ENCODE measurements at regions not wholly inside any gene's neighbourhood (a gene's known extent, or its start where the extent isn't known, plus 50 kb on each side); places are given as distances from the start of the nearest gene placed in this dataset.

GRCh38 chr5:92081958-92082712 is 699.0 kb upstream of the ARRDC3 start:
- ATAC-seq (no peak), DNase-seq (no peak)
- H3K4me3 ChIP-seq = no peak overlapping the region
- intact Hi-C loops (cut with DNase I) = no loop called here
- H3K9me3 ChIP-seq = no peaks in the 10 kb centered on the region
- no peak overlapping the region for H3K27ac ChIP-seq
- H3K4me1 ChIP-seq = no peaks in the 10 kb centered on the region
- no peaks in the 10 kb centered on the region for H3K36me3 ChIP-seq (ENCODE audit: insufficient read depth in 1 of 2, low read depth in 1 of 2)
- TF ChIP-seq, protein P1, sequence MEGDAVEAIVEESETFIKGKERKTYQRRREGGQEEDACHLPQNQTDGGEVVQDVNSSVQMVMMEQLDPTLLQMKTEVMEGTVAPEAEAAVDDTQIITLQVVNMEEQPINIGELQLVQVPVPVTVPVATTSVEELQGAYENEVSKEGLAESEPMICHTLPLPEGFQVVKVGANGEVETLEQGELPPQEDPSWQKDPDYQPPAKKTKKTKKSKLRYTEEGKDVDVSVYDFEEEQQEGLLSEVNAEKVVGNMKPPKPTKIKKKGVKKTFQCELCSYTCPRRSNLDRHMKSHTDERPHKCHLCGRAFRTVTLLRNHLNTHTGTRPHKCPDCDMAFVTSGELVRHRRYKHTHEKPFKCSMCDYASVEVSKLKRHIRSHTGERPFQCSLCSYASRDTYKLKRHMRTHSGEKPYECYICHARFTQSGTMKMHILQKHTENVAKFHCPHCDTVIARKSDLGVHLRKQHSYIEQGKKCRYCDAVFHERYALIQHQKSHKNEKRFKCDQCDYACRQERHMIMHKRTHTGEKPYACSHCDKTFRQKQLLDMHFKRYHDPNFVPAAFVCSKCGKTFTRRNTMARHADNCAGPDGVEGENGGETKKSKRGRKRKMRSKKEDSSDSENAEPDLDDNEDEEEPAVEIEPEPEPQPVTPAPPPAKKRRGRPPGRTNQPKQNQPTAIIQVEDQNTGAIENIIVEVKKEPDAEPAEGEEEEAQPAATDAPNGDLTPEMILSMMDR (IDR thresholded peaks at IDR 0.05) = no peak
- WGBS, 3 donors = 78 to 84% (median 80%) methylated on average over 7 of the region's 7 CpGs
- no peaks in the 10 kb centered on the region for H3K27me3 ChIP-seq (ENCODE audit: insufficient read depth in 3 of 3, low read length in 2 of 3)

GRCh38 chr5:92070786-92071185 is 687.7 kb upstream of the ARRDC3 start:
- Histone ChIP-seq H3K4me1 (no peaks in the 10 kb centered on the region), H3K27ac (no peak overlapping the region), H3K36me3 (ENCODE audit: insufficient read depth in 1 of 2, low read depth in 1 of 2) (no peaks in the 10 kb centered on the region), H3K9me3 (no peaks in the 10 kb centered on the region), H3K4me3 (no peak overlapping the region), H3K27me3 (ENCODE audit: insufficient read depth in 3 of 3, low read length in 2 of 3) (no peaks in the 10 kb centered on the region)
- TF ChIP-seq, protein P1 (IDR thresholded peaks at IDR 0.05) = no peak
- no peak for DNase-seq
- WGBS, 3 donors = 35 to 55% (median 51%) methylated on average over 2 of the region's 2 CpGs
- no peak for ATAC-seq
- intact Hi-C loops (cut with DNase I) = no loop called here

GRCh38 chr5:92064993-92065392 is 681.9 kb upstream of the ARRDC3 start:
- ATAC-seq (no peak), DNase-seq (no peak)
- H3K27ac ChIP-seq = no peak overlapping the region
- no peaks in the 10 kb centered on the region for H3K9me3 ChIP-seq
- no peaks in the 10 kb centered on the region for H3K36me3 ChIP-seq (ENCODE audit: insufficient read depth in 1 of 2, low read depth in 1 of 2)
- H3K4me3 ChIP-seq = no peak overlapping the region
- TF ChIP-seq, protein P1 (IDR thresholded peaks at IDR 0.05) = no peak
- no peaks in the 10 kb centered on the region for H3K4me1 ChIP-seq
- intact Hi-C loops (cut with DNase I) = no loop called here
- WGBS, 3 donors = 61 to 92% (median 80%) methylated on average over 1 of the region's 1 CpG
- no peaks in the 10 kb centered on the region for H3K27me3 ChIP-seq (ENCODE audit: insufficient read depth in 3 of 3, low read length in 2 of 3)

DNA sequence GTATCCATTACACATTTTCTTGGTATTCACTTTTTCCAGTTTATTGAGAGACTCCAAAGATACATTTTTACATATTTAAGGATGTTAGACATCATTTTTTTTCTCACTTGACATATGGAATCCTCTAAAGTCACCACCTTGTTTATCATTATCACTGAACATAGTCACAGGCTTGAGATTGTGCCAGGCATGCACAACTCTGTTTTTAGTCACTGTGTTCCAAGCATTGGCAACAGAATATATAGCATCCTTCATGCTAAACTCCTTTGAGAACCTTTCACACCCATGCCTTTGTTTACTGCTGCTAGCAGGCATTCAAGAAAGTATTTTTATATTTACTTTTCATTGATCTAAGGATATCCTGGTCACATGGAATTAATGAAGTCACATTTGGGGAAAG is 668.6 kb upstream of the ARRDC3 start:
- Histone ChIP-seq H3K27me3 (ENCODE audit: insufficient read depth in 3 of 3, low read length in 2 of 3) (no peaks in the 10 kb centered on the region), H3K4me1 (no peaks in the 10 kb centered on the region), H3K4me3 (no peak overlapping the region), H3K9me3 (peaks cover 7% of the 10 kb centered on the region), H3K36me3 (ENCODE audit: insufficient read depth in 1 of 2, low read depth in 1 of 2) (no peaks in the 10 kb centered on the region), H3K27ac (no peak overlapping the region)
- TF ChIP-seq, protein P1 (IDR thresholded peaks at IDR 0.05) = no peak
- DNase-seq (no peak), ATAC-seq (no peak)
- intact Hi-C loops (cut with DNase I) = no loop called here

DNA sequence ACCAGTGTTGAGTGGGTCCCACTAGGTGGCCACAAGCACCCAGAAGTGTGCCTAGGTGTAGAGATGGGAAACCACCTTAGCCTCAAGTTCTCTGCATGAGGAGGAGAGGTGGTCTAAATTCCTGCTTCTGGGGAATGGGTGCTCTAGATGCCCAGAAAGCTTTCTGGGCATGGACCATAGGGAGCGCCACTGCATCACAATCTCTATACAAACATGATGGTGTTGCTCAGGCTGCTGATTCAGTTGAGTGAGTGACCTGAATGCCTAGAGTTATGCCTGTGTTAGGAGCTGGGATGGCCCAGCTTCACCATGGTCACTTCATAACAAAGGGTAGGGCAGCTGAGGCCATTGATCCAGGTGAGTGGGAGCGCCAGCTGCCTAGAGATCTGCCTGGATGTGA is 667.9 kb upstream of the ARRDC3 start:
- 81 to 90% (median 82%) methylated on average over 2 of the region's 2 CpGs for WGBS, 3 donors
- intact Hi-C loops (cut with DNase I) = no loop called here
- no peaks in the 10 kb centered on the region for H3K36me3 ChIP-seq (ENCODE audit: insufficient read depth in 1 of 2, low read depth in 1 of 2)
- TF ChIP-seq, protein P1 (IDR thresholded peaks at IDR 0.05) = no peak
- H3K4me1 ChIP-seq = no peaks in the 10 kb centered on the region
- ATAC-seq (no peak), DNase-seq (no peak)
- no peak overlapping the region for H3K27ac ChIP-seq
- H3K4me3 ChIP-seq = no peak overlapping the region
- H3K9me3 ChIP-seq = peaks cover 7% of the 10 kb centered on the region
- H3K27me3 ChIP-seq (ENCODE audit: insufficient read depth in 3 of 3, low read length in 2 of 3) = no peaks in the 10 kb centered on the region
